ENCODE measurements at regions not wholly inside any gene's neighbourhood (a gene's known extent, or its start where the extent isn't known, plus 50 kb on each side); places are given as distances from the start of the nearest gene placed in this dataset.

GRCh38 chr4:107212565-107212964, 176.5 kb upstream of the DKK2 start:
- TF ChIP-seq, protein P1, sequence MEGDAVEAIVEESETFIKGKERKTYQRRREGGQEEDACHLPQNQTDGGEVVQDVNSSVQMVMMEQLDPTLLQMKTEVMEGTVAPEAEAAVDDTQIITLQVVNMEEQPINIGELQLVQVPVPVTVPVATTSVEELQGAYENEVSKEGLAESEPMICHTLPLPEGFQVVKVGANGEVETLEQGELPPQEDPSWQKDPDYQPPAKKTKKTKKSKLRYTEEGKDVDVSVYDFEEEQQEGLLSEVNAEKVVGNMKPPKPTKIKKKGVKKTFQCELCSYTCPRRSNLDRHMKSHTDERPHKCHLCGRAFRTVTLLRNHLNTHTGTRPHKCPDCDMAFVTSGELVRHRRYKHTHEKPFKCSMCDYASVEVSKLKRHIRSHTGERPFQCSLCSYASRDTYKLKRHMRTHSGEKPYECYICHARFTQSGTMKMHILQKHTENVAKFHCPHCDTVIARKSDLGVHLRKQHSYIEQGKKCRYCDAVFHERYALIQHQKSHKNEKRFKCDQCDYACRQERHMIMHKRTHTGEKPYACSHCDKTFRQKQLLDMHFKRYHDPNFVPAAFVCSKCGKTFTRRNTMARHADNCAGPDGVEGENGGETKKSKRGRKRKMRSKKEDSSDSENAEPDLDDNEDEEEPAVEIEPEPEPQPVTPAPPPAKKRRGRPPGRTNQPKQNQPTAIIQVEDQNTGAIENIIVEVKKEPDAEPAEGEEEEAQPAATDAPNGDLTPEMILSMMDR (IDR thresholded peaks at IDR 0.05), result no peak
- no peak for TF ChIP-seq EP300 (IDR thresholded peaks at IDR 0.05)
